K562 (cell line): ENCODE measurements at regions not wholly inside any gene's neighbourhood (a gene's known extent, or its start where the extent isn't known, plus 50 kb on each side); places are given as distances from the start of the nearest gene placed in this dataset.

Experiments used
- ARNT ChIP-seq, 2 experiments: fragments of 450-650 bp; IDR thresholded peaks; 2 replicates each; pipeline ENCODE4 v1.6.1; 2016; ENCODE audit warnings: mild to moderate bottlenecking in 1 of 2
- HDAC6 ChIP-seq: IDR thresholded peaks from 2 replicates; pipeline ENCODE4 v1.6.1; 2012; ENCODE audit warnings: low read depth, mild to moderate bottlenecking, control low read depth, inconsistent platforms, low read length, moderate library complexity
- JUND ChIP-seq, 2 experiments: IDR thresholded peaks; 2 replicates in 1 of 2; 3 replicates in 1 of 2; pipeline ENCODE4 v1.6.1; 2011; ENCODE audit warnings: borderline replicate concordance in 2 of 2, low read depth in 2 of 2, low read length in 2 of 2, improper control_type of control experiment in 1 of 2, missing biosample characterization in 1 of 2, missing genetic modification characterization in 1 of 2, missing genetic modification reagents in 1 of 2
- TAF1 ChIP-seq: IDR thresholded peaks from 2 replicates; pipeline ENCODE4 v1.6.1; 2011; ENCODE audit warnings: mild to moderate bottlenecking, low read length, moderate library complexity; ENCODE audit not compliant: insufficient read depth, control insufficient read depth, severe bottlenecking; ENCODE audit errors: extremely low read depth
- TF ChIP-seq, protein P1 (sequence below): fragments of 450-650 bp; IDR thresholded peaks from 2 replicates; pipeline ENCODE4 v1.6.1; 2016; ENCODE audit warnings: low read depth, mild to moderate bottlenecking, moderate library complexity
- TF ChIP-seq, protein P2 (sequence below): sonication (generic); formaldehyde crosslinking; IDR thresholded peaks from 2 replicates; pipeline ENCODE4 v1.8.1; 2023; ENCODE audit warnings: mild to moderate bottlenecking, missing genetic modification reagents

DNA sequence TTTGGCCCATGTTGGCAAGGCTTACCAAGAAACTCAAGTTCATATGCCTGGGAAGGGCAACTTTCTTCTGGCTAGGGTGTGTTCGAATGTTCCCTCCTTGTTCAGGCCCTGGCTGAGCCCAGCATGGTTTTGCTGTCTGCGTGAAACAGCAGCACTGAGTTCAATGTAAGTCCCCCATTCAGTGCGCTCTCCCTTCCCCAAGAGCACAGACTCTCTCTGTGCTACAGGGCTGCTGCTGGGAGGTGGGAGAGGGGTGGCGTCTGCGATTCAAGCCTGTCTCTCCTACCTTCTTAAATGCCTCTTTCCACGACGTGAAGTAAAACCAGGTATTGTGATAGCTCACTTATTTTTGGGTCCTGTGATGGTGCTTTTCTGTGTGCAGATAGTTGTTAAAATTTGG lies 289.3 kb upstream of the GOLIM4 start:
- TF ChIP-seq HDAC6 (no peak), ARNT (IDR thresholded peaks at IDR 0.05) (no peak), JUND (IDR thresholded peaks at IDR 0.05; ENCODE audit: borderline replicate concordance, low read depth, low read length) (no peak), JUND (tag; IDR thresholded peaks at IDR 0.05; ENCODE audit: borderline replicate concordance, low read depth, low read length) (no peak), TAF1 (no peak)
- TF ChIP-seq, protein P1, sequence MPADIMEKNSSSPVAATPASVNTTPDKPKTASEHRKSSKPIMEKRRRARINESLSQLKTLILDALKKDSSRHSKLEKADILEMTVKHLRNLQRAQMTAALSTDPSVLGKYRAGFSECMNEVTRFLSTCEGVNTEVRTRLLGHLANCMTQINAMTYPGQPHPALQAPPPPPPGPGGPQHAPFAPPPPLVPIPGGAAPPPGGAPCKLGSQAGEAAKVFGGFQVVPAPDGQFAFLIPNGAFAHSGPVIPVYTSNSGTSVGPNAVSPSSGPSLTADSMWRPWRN, result no peak
- TF ChIP-seq, protein P2, sequence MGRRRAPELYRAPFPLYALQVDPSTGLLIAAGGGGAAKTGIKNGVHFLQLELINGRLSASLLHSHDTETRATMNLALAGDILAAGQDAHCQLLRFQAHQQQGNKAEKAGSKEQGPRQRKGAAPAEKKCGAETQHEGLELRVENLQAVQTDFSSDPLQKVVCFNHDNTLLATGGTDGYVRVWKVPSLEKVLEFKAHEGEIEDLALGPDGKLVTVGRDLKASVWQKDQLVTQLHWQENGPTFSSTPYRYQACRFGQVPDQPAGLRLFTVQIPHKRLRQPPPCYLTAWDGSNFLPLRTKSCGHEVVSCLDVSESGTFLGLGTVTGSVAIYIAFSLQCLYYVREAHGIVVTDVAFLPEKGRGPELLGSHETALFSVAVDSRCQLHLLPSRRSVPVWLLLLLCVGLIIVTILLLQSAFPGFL, result no peak
